ENCODE measurements at regions not wholly inside any gene's neighbourhood (a gene's known extent, or its start where the extent isn't known, plus 50 kb on each side); places are given as distances from the start of the nearest gene placed in this dataset.

DNA sequence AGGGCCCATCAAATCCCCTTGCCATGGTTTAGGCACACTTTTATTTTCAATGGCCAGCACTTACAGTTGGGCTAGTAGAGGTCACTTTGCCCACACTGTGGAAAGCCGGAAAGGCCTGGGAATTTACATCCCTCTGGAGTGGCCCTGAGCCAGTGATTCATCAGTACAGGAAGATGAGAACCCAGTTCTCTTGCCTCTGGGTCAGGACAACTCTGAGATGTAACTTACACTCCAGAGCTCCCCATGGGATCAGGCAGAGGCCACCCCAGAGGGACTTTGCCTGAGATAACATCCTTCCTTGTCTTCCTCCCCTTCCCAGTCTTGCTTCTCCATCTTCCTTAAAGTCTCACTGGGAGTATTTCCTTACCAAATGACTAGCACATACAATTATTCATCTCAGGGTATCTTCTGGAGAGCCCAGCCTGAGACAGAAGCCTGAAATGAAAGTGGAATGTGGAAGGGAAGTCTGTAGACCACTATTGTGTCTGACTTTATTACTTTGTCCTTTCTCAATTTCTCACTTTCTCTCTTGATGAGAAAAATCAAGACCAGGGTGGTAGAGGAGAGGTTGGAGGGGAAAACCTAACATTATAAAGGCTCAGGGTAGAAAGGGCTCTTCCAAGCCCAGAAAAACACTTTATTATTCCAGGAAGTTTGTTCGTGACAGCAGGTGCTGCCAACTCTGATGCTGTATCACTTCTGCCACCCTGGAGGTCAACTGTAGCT lies 220.8 kb downstream of the ZNF621 start:
- Histone ChIP-seq H3K27me3 (ENCODE audit: control insufficient read depth, extremely low read depth, insufficient read depth, low read length) (peaks cover 4% of the 10 kb centered on the region), H3K79me2 (ENCODE audit: control insufficient read depth, insufficient read depth, low read length) (no peaks in the 10 kb centered on the region), H3K9ac (ENCODE audit: control insufficient read depth, extremely low read depth, insufficient read depth, low read length) (no peak overlapping the region), H3K9me1 (ENCODE audit: control insufficient read depth, extremely low read depth, insufficient read depth, low read length) (no peaks in the 10 kb centered on the region), H3K9me3 (ENCODE audit: control insufficient read depth, low read depth, low read length) (no peaks in the 10 kb centered on the region), H3K4me1 (ENCODE audit: control insufficient read depth, extremely low read depth, insufficient read depth, low read length) (no peaks in the 10 kb centered on the region), H2AFZ (ENCODE audit: control insufficient read depth, low read length) (no peak overlapping the region), H3K36me3 (ENCODE audit: control insufficient read depth in 2 of 2, extremely low read depth in 1 of 2, insufficient read depth in 2 of 2, low read length in 2 of 2) (no peaks in the 10 kb centered on the region), H3K4me3 (ENCODE audit: control insufficient read depth in 2 of 3, extremely low read depth in 1 of 3, insufficient read depth in 2 of 3, low read depth in 1 of 3, low read length in 3 of 3) (no peak overlapping the region), H3K27ac (ENCODE audit: control insufficient read depth, insufficient read depth, low read length) (no peak overlapping the region), H4K20me1 (ENCODE audit: control insufficient read depth, extremely low read depth, insufficient read depth, low read length) (no peaks in the 10 kb centered on the region), H3K4me2 (ENCODE audit: control insufficient read depth, extremely low read depth, insufficient read depth, low read depth, low read length) (no peak overlapping the region)
- TF ChIP-seq, protein P1, sequence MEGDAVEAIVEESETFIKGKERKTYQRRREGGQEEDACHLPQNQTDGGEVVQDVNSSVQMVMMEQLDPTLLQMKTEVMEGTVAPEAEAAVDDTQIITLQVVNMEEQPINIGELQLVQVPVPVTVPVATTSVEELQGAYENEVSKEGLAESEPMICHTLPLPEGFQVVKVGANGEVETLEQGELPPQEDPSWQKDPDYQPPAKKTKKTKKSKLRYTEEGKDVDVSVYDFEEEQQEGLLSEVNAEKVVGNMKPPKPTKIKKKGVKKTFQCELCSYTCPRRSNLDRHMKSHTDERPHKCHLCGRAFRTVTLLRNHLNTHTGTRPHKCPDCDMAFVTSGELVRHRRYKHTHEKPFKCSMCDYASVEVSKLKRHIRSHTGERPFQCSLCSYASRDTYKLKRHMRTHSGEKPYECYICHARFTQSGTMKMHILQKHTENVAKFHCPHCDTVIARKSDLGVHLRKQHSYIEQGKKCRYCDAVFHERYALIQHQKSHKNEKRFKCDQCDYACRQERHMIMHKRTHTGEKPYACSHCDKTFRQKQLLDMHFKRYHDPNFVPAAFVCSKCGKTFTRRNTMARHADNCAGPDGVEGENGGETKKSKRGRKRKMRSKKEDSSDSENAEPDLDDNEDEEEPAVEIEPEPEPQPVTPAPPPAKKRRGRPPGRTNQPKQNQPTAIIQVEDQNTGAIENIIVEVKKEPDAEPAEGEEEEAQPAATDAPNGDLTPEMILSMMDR (optimal IDR thresholded peaks at IDR 0.05 in 1 of 3, IDR thresholded peaks at IDR 0.05 in 1 of 3, conservative IDR thresholded peaks at IDR 0.05 in 1 of 3; ENCODE audit: extremely low read depth in 1 of 3, insufficient read depth in 2 of 3, low read length in 3 of 3): no peak
- TF ChIP-seq EZH2 (IDR thresholded peaks at IDR 0.05; ENCODE audit: low read length): no peak
- DNase-seq (ENCODE audit: low read depth, low spot score): no peak
- FAIRE-seq: no peak
- dilution Hi-C loops (cut with MboI; ENCODE audit: extremely low pct_ligation_motif_present, low sequenced_read_pairs): no loop called here

DNA sequence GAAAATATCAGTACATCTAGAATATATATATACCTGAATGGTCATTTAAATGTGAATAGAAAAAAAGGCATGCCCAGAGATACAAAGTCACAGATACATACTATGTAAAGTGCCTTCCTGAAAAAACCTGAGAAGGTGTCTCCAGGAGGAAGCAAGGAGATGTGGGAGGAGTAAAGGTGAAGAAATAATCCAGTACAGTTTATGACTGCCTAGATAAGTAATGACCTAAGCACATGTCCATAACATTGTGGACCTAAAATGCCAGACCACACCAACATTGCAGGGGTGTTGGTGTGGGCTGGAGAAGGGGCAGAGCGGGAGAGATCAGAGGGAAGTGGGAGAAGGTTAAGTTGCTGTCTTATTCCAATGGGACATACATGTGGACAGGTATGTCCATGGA lies 226.9 kb downstream of the ZNF621 start:
- dilution Hi-C loops (cut with MboI; ENCODE audit: extremely low pct_ligation_motif_present, low sequenced_read_pairs): no loop called here
- H3K4me2 ChIP-seq (ENCODE audit: control insufficient read depth, extremely low read depth, insufficient read depth, low read depth, low read length): no peak overlapping the region
- TF ChIP-seq EZH2 (IDR thresholded peaks at IDR 0.05; ENCODE audit: low read length): no peak
- TF ChIP-seq, protein P1 (optimal IDR thresholded peaks at IDR 0.05 in 1 of 3, IDR thresholded peaks at IDR 0.05 in 1 of 3, conservative IDR thresholded peaks at IDR 0.05 in 1 of 3; ENCODE audit: extremely low read depth in 1 of 3, insufficient read depth in 2 of 3, low read length in 3 of 3): no peak
- H3K4me3 ChIP-seq (ENCODE audit: control insufficient read depth in 2 of 3, extremely low read depth in 1 of 3, insufficient read depth in 2 of 3, low read depth in 1 of 3, low read length in 3 of 3): no peak overlapping the region
- FAIRE-seq (no peak), DNase-seq (ENCODE audit: low read depth, low spot score) (no peak)
- H3K27me3 ChIP-seq (ENCODE audit: control insufficient read depth, extremely low read depth, insufficient read depth, low read length): peaks cover 4% of the 10 kb centered on the region
- no peaks in the 10 kb centered on the region for H3K36me3 ChIP-seq (ENCODE audit: control insufficient read depth in 2 of 2, extremely low read depth in 1 of 2, insufficient read depth in 2 of 2, low read length in 2 of 2)
- no peak overlapping the region for H2AFZ ChIP-seq (ENCODE audit: control insufficient read depth, low read length)
- no peaks in the 10 kb centered on the region for H3K4me1 ChIP-seq (ENCODE audit: control insufficient read depth, extremely low read depth, insufficient read depth, low read length)
- no peaks in the 10 kb centered on the region for H3K9me3 ChIP-seq (ENCODE audit: control insufficient read depth, low read depth, low read length)
- no peaks in the 10 kb centered on the region for H3K9me1 ChIP-seq (ENCODE audit: control insufficient read depth, extremely low read depth, insufficient read depth, low read length)
- no peaks in the 10 kb centered on the region for H4K20me1 ChIP-seq (ENCODE audit: control insufficient read depth, extremely low read depth, insufficient read depth, low read length)
- no peak overlapping the region for H3K27ac ChIP-seq (ENCODE audit: control insufficient read depth, insufficient read depth, low read length)
- H3K9ac ChIP-seq (ENCODE audit: control insufficient read depth, extremely low read depth, insufficient read depth, low read length): no peak overlapping the region
- H3K79me2 ChIP-seq (ENCODE audit: control insufficient read depth, insufficient read depth, low read length): no peaks in the 10 kb centered on the region

Data from keratinocyte (primary cell).